HG03469 (cell line): ENCODE measurements at regions not wholly inside any gene's neighbourhood (a gene's known extent, or its start where the extent isn't known, plus 50 kb on each side); places are given as distances from the start of the nearest gene placed in this dataset.
A peak's percentile ranks its signal among the peaks of the same experiment; 100 is the strongest.

Source experiments
- ATAC-seq: cut with Tn5 transposase; IDR thresholded peaks from one replicate; pipeline ENCODE4 v1.9.1; 2021; ENCODE audit warnings: mild to moderate bottlenecking, moderate library complexity, moderate number of reproducible peaks; ENCODE audit not compliant: unreplicated experiment

DNA sequence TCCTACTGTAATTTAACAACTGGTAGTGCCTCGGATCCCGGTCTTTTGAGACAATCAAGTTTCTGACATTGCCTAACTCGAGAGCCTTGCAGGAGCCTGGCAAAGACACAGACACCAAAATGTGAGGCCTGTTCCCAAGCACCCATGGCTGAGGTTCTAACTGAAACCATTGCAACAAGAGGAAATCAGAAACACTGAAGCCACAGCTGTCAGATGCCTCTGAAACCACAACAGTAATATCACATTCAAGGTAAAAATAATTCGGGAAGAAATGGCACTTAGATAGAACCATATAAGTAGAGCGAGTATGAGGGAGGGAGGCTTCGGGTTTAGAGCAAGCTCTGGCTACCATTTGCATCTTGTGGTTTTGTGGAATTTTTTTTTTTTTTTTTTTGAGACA is 285.9 kb downstream of the FBXO15 start:
- no peak for ATAC-seq

- ATAC-seq, result no peak
Measured at GRCh38 chr18:73859837-73860397, 287.7 kb downstream of the FBXO15 start.

DNA sequence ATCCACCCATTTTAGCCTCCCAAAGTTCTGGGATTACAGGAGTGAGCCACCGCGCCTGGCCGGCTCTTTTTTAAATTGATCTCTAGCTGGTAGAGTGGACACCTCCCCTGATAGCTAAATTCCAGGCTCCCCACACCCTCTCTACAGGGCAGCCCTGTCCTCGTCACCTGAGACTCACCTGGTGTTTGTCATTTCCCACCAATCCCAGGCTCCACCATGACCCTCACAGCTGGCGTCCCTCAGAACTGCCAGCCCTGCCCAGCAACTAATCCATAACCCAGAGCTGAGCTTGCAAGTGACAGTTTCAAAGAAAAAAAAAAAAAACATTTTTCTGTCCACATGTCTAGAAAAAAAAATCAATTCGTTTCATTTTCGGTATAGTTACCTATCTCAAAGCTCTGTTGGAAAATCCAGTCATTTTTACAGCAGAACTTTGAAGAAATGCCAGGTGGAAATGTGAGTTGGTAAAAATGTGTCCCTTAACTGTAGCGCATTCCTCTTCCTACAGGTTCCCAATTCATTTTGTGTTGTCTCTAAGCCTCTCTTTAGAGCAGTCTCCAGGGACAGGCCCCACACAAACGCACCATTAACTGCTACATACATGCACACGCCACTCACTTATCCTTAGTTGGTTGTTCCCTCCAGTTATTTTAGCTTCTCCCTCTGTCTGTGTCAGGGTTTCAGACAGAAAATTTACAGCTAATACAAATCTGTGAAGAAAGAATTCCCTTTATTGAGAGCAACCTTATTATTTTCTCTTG is 294.7 kb downstream of the FBXO15 start:
- no peak for ATAC-seq

DNA sequence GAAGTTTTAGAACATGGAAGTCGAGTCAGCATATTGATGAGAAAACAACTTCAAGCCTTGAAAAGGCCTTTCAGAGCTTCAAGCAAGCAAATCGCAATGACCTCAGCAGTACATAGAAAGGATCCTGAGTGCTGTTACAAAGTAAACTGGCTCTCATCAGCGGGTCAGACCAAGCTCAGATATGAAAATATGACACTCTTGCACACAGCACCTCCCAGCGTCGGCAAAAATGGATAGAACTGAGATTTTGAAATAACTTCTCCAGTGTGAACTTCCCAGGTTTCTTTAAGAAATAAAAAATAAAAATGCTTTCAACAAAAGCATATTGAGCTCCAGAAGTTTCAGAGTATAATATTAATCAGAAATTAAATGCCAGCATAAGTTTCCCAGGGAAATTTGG is 296.9 kb downstream of the FBXO15 start:
- no peak for ATAC-seq

- ATAC-seq, result no peak
Measured at GRCh38 chr18:73848656-73849055, 299.0 kb downstream of the FBXO15 start.

DNA sequence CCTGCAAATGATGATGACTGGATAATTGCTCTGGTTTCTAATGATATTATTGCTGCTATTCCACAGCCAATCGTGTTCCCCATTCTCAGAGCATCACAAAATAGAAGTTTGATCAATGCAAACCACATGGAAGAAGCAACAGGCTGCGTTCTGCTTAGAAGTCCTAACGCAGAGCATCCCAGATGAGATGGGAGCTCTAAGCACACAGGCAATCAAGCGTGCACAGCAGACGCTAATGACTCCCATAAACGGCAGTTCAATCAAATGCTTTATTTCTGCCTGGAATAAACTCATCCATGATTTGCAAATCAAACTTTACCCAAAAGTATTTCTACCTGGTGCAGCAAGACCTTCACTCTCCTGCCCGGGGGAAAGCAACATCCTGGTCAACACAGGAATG is 304.2 kb downstream of the FBXO15 start:
- ATAC-seq, result no peak

- peak; percentile 70 for ATAC-seq
Measured at GRCh38 chr18:73842795-73843394, 304.7 kb downstream of the FBXO15 start.

DNA sequence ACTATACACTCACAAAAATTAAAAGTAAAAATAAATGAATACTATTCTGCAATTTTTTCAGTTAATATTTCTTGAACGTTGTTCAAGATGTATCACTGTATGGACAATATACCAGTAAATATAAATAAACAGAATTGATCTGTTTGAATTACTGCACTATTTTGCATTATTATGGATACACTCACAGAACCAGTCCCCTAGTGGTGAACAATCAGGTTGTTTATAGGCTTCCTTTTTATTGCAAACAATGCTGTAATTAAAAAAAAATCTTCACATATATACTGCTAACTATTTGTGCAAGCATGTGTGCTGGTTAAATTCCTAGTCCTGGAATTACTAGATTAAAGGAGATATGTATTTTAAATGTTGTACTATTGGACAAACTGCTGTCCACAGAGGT is 306.0 kb downstream of the FBXO15 start:
- no peak for ATAC-seq

GRCh38 chr18:73840319-73840945 is 307.2 kb downstream of the FBXO15 start:
- ATAC-seq, result no peak

DNA sequence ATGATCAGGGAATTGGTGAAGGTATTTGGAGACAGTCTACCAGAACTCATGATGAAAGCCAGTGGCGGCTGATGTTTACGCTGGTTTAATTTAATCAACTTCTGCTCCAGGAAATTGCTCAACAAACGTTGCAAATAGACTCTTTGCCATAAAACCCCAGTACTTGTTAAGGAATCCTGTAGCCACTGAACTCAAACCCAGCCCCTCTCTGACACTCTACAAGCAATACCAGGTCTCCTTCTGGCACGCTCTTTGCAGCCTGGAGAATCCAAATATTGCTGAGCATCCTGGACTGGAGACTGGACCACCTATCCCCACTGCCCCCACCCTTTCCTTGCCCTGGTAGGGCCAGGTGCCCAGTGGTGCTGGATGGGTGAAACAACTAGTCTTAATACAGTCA is 308.2 kb downstream of the FBXO15 start:
- ATAC-seq, result no peak

GRCh38 chr18:73838107-73838506 is 309.5 kb downstream of the FBXO15 start:
- no peak for ATAC-seq

DNA sequence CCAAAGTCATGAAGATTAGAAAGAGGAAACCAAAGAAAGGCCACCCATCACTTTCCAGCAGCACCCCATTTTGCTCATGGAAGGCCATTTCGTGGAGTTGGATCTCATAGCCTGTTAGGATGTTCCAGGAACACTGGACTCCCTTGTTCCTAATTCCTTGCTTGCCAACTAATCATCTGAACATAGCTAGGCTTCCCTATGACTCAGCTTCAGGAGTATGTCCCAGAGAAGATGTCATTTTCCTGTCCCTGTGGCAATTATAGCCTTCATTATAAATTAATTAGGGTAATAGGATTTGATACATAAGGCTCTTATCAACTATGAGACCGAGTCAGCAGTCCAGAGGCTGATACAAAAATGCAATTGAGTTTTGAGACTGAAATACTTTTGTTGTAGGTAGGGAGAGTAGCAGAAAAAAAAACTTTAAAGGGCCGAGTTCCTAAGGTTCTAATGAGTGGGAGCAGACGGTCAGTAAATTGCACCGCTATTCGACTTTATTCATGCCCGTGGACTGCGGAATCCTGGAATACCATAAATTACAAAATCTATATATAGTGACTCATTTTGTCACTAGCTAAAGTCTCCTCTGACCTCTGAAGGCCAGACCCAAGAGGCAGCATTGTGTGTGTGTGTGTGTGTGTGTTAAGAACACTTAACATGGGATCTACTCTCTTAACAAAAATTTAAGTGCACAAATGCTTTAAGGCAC is 311.8 kb downstream of the FBXO15 start:
- ATAC-seq, result no peak

- no peak for ATAC-seq
Measured at GRCh38 chr18:73835039-73835438, 312.6 kb downstream of the FBXO15 start.

GRCh38 chr18:73831688-73832087 is 315.9 kb downstream of the FBXO15 start:
- ATAC-seq, result no peak

GRCh38 chr18:73829146-73829545 is 318.5 kb downstream of the FBXO15 start:
- no peak for ATAC-seq

GRCh38 chr18:73827801-73828200 is 319.8 kb downstream of the FBXO15 start:
- ATAC-seq, result no peak

- no peak for ATAC-seq
Measured at GRCh38 chr18:73826098-73826497, 321.5 kb downstream of the FBXO15 start.

DNA sequence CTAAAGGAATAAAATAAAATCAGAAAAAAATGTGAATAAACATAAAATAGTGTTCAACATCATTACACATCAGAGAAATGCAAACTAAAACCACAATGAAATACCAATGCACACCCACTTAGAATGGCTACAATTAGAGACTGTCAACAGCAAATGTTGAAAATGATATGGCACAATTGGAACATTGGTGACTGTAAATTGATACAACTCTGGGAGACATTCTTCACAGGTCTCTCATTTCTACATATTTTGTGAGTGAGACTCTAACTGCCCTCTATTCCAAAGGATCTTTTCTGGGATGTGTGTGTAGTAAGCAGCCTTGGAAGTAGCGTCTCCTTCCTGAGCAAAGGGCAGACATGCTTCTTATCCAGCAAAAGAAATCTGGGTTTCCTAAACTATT is 323.0 kb downstream of the FBXO15 start:
- ATAC-seq, result no peak

DNA sequence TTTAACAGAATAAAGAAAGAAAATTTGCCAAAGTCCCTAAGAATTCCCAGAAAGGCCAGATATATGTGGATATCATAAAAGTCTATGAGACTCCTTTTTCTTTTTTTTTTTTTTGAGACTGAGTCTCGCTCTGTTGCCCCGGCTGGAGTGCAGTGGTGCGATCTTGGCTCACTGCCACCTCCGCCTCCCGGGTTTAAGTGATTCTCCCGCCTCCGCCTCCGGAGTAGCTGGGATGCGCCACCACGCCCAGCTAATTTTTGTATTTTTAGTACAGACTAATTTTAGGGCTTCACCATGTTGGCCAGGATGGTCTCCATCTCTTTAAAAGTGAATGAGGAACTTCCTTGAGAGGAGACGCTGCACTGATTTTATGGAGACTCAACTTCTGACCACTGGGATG is 335.2 kb downstream of the FBXO15 start:
- no peak for ATAC-seq

- ATAC-seq, result no peak
Measured at GRCh38 chr18:73807551-73808192, 340.0 kb downstream of the FBXO15 start.

GRCh38 chr18:73805991-73806390 is 341.6 kb downstream of the FBXO15 start:
- ATAC-seq, result no peak
